CD4-positive, CD25-positive, alpha-beta regulatory T cell (primary cell): ENCODE measurements at regions not wholly inside any gene's neighbourhood (a gene's known extent, or its start where the extent isn't known, plus 50 kb on each side); places are given as distances from the start of the nearest gene placed in this dataset.

Source experiments
- ATAC-seq, 2 donors: fragments of 150-1000 bp; cut with Tn5 transposase; one replicate each; pipeline ENCODE4 v1.10.0; 2021; ENCODE audit warnings: low read depth in 2 of 2, moderate number of reproducible peaks in 2 of 2, moderate library complexity in 1 of 2
- DNase-seq, 3 donors: peaks; one replicate each; pipeline versions ENCODE4 v3.0.0 to v3.0.0-alpha.2; 2012 to 2022; ENCODE audit warnings: mixed read lengths in 1 of 3
- H3K27ac ChIP-seq: one replicate; pipeline ENCODE4 v1.7.0; 2013; ENCODE audit warnings: mild to moderate bottlenecking, low read length; ENCODE audit not compliant: insufficient read depth, poor library complexity, severe bottlenecking
- H3K27me3 ChIP-seq: one replicate; pipeline ENCODE4 v1.7.0; 2013; ENCODE audit warnings: low read length; ENCODE audit not compliant: control insufficient read depth, insufficient read depth
- H3K36me3 ChIP-seq: one replicate; pipeline ENCODE4 v1.7.0; 2013; ENCODE audit warnings: mild to moderate bottlenecking, low read length, moderate library complexity; ENCODE audit not compliant: control insufficient read depth, insufficient read depth
- H3K4me1 ChIP-seq: 2 replicates; pipeline ENCODE4 v1.7.0; 2013; ENCODE audit warnings: mild to moderate bottlenecking, low read length; ENCODE audit not compliant: insufficient read depth, control insufficient read depth, poor library complexity, severe bottlenecking
- H3K4me3 ChIP-seq: one replicate; pipeline ENCODE4 v1.7.0; 2013; ENCODE audit warnings: low read depth, mild to moderate bottlenecking, low read length, moderate library complexity
- H3K9me3 ChIP-seq, 2 experiments: 1 replicate in 1 of 2; 2 replicates in 1 of 2; pipeline ENCODE4 v1.7.0; 2013; ENCODE audit warnings: low read length in 2 of 2, mild to moderate bottlenecking in 1 of 2, moderate library complexity in 1 of 2; ENCODE audit not compliant: control insufficient read depth in 2 of 2
- H3K27ac Mint-ChIP-seq, 3 donors: one replicate each; pipeline ENCODE4 v1.8.0; 2020 to 2022; ENCODE audit warnings: mild to moderate bottlenecking in 3 of 3, mixed read lengths in 3 of 3, moderate library complexity in 2 of 3
- H3K27me3 Mint-ChIP-seq: one replicate; pipeline ENCODE4 v1.8.0; 2022; ENCODE audit warnings: mild to moderate bottlenecking, mixed read lengths
- H3K36me3 Mint-ChIP-seq: one replicate; pipeline ENCODE4 v1.8.0; 2020; ENCODE audit warnings: mixed read lengths
- H3K4me1 Mint-ChIP-seq, 4 donors: one replicate each; pipeline ENCODE4 v1.8.0; 2020 to 2022; ENCODE audit warnings: mixed read lengths in 4 of 4, mild to moderate bottlenecking in 1 of 4
- H3K4me3 Mint-ChIP-seq, 4 donors: one replicate each; pipeline ENCODE4 v1.8.0; 2020 to 2022; ENCODE audit warnings: mild to moderate bottlenecking in 4 of 4, mixed read lengths in 4 of 4, moderate library complexity in 3 of 4
- H3K9me3 Mint-ChIP-seq, 7 donors: one replicate each; pipeline ENCODE4 v1.8.0; 2020 to 2022; ENCODE audit warnings: mixed read lengths in 7 of 7, mild to moderate bottlenecking in 3 of 7, moderate library complexity in 2 of 7

DNA sequence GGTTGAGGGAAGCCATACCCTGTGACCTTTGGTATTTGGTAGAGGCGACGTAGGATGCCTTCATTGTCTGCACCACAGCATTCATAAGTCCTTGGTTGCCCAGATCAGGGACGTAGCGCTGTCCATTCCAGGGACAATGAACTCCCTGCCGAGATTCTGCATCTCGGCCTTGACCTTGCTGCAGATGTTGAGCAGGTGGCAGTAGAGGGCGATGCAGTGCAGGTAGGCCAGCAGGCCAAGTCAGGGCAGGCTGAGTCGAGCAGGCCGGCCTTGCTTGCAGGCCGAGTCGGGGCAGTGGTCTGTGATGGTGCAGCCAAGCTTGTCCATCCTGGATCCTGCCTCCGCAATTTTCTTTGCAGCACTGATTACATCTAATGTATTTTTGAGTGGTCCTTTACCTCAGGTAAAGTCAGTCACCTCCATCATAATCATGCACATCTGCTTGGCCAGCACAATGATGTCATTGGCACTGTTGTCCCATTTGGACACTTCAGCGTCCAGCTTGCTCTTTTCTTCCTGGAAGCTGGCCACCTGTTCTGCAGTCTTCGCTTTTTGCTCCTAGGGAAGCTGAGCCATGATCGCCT lies 93.4 kb upstream of the CCDC112 start:
- no peak overlapping the region for H3K4me3 Mint-ChIP-seq
- peaks cover 13% of the 10 kb centered on the region for H3K27me3 Mint-ChIP-seq

GRCh38 chr5:115389034-115389798 lies 92.8 kb upstream of the CCDC112 start:
- no peaks in the 10 kb centered on the region for H3K9me3 Mint-ChIP-seq
- H3K27ac Mint-ChIP-seq = no peak overlapping the region
- H3K27me3 ChIP-seq = peaks cover 5% of the 10 kb centered on the region
- H3K27ac ChIP-seq = no peak overlapping the region
- ATAC-seq = no peak
- H3K36me3 Mint-ChIP-seq = no peaks in the 10 kb centered on the region
- no peak for DNase-seq
- H3K4me1 Mint-ChIP-seq = no peaks in the 10 kb centered on the region
- H3K27me3 Mint-ChIP-seq = peaks cover 13% of the 10 kb centered on the region
- H3K9me3 ChIP-seq = no peaks in the 10 kb centered on the region
- H3K4me3 ChIP-seq = no peak overlapping the region
- no peaks in the 10 kb centered on the region for H3K4me1 ChIP-seq
- H3K36me3 ChIP-seq = no peaks in the 10 kb centered on the region
- H3K4me3 Mint-ChIP-seq = no peak overlapping the region

More for the DNA sequence above, 93.4 kb upstream of the CCDC112 start:
- Mint-ChIP-seq H3K36me3 (no peaks in the 10 kb centered on the region), H3K9me3 (no peaks in the 10 kb centered on the region), H3K4me1 (no peaks in the 10 kb centered on the region), H3K27ac (no peak overlapping the region)
- no peaks in the 10 kb centered on the region for H3K36me3 ChIP-seq
- no peak for DNase-seq
- no peak overlapping the region for H3K4me3 ChIP-seq
- H3K27me3 ChIP-seq = peaks cover 3% of the 10 kb centered on the region
- no peaks in the 10 kb centered on the region for H3K9me3 ChIP-seq
- H3K27ac ChIP-seq = no peak overlapping the region
- H3K4me1 ChIP-seq = no peaks in the 10 kb centered on the region
- ATAC-seq = no peak

DNA sequence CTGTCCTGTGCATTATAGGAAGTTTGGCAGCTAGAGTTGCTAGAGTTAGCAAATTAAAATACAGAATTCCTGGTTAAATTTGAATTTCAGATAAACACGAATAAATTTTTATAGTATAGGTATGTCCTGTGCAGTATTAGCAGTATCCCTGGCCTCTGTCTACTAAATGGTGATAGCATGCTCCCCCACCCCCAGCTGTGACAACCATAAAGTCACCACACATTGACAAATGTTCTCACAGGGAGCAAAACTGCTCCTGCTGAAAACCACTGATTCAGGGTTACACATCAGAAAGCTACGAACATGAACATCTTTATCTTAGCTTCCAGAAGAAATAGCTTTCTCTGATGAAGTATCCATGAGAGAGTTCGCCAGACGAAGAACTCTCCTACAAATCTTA lies 91.8 kb upstream of the CCDC112 start:
- no peaks in the 10 kb centered on the region for H3K4me1 ChIP-seq
- Mint-ChIP-seq H3K27me3 (peaks cover 13% of the 10 kb centered on the region), H3K4me1 (no peaks in the 10 kb centered on the region), H3K4me3 (no peak overlapping the region), H3K27ac (no peak overlapping the region), H3K36me3 (no peaks in the 10 kb centered on the region), H3K9me3 (no peaks in the 10 kb centered on the region)
- no peak for DNase-seq
- no peak for ATAC-seq
- H3K4me3 ChIP-seq = no peak overlapping the region
- no peaks in the 10 kb centered on the region for H3K9me3 ChIP-seq
- H3K36me3 ChIP-seq = no peaks in the 10 kb centered on the region
- H3K27me3 ChIP-seq = peaks cover 5% of the 10 kb centered on the region
- H3K27ac ChIP-seq = no peak overlapping the region

- H3K36me3 Mint-ChIP-seq = no peaks in the 10 kb centered on the region
- H3K27ac ChIP-seq = no peak overlapping the region
- no peaks in the 10 kb centered on the region for H3K36me3 ChIP-seq
- peaks cover 5% of the 10 kb centered on the region for H3K27me3 ChIP-seq
- DNase-seq (no peak), ATAC-seq (no peak)
- no peaks in the 10 kb centered on the region for H3K9me3 Mint-ChIP-seq
- no peaks in the 10 kb centered on the region for H3K4me1 Mint-ChIP-seq
- no peak overlapping the region for H3K4me3 Mint-ChIP-seq
- no peaks in the 10 kb centered on the region for H3K9me3 ChIP-seq
- H3K27ac Mint-ChIP-seq = no peak overlapping the region
- no peaks in the 10 kb centered on the region for H3K4me1 ChIP-seq
- peaks cover 13% of the 10 kb centered on the region for H3K27me3 Mint-ChIP-seq
- H3K4me3 ChIP-seq = no peak overlapping the region
Measured at GRCh38 chr5:115387816-115388215, 91.4 kb upstream of the CCDC112 start.

DNA sequence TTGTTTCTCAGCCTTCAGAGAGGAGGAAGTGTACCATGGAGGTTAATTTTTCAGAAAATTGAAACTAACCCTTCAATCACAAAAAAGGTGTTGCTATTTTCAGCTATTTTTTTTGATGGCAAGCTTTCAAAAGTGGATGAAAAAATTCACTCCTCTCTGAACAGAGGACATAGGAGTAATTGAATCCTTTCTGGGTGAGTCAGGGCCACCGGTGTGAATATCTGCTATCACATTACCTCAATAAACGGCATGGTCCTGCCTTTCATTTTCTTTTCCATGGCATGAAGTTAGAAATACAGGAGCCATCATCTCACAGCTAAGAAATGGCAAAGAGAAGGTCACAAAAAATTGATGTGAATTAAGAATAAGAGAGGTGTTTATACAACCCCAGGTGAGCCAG lies 90.2 kb upstream of the CCDC112 start:
- Histone ChIP-seq H3K9me3 (no peaks in the 10 kb centered on the region), H3K36me3 (no peaks in the 10 kb centered on the region), H3K27me3 (peaks cover 5% of the 10 kb centered on the region), H3K27ac (no peak overlapping the region), H3K4me3 (no peak overlapping the region), H3K4me1 (no peaks in the 10 kb centered on the region)
- Mint-ChIP-seq H3K27ac (no peak overlapping the region), H3K4me3 (no peak overlapping the region), H3K27me3 (peaks cover 11% of the 10 kb centered on the region), H3K36me3 (no peaks in the 10 kb centered on the region), H3K9me3 (no peaks in the 10 kb centered on the region), H3K4me1 (no peaks in the 10 kb centered on the region)
- ATAC-seq = no peak
- no peak for DNase-seq

- H3K27me3 Mint-ChIP-seq = peaks cover 8% of the 10 kb centered on the region
- H3K4me1 Mint-ChIP-seq = peaks cover 0 to 6% (median 2%) of the 10 kb centered on the region in 4 donors
- no peak overlapping the region for H3K27ac Mint-ChIP-seq
- Histone ChIP-seq H3K27me3 (peaks cover 5% of the 10 kb centered on the region), H3K4me1 (no peaks in the 10 kb centered on the region), H3K36me3 (no peaks in the 10 kb centered on the region), H3K27ac (no peak overlapping the region), H3K4me3 (no peak overlapping the region), H3K9me3 (no peaks in the 10 kb centered on the region)
- DNase-seq (no peak), ATAC-seq (no peak)
- H3K36me3 Mint-ChIP-seq = no peaks in the 10 kb centered on the region
- H3K9me3 Mint-ChIP-seq = no peaks in the 10 kb centered on the region
- H3K4me3 Mint-ChIP-seq = no peak overlapping the region
Measured at GRCh38 chr5:115384587-115385375, 88.3 kb upstream of the CCDC112 start.

- DNase-seq = no peak
- Histone ChIP-seq H3K4me3 (no peak overlapping the region), H3K27ac (no peak overlapping the region), H3K36me3 (no peaks in the 10 kb centered on the region), H3K9me3 (no peaks in the 10 kb centered on the region), H3K4me1 (peaks cover 10% of the 10 kb centered on the region), H3K27me3 (peaks cover 5% of the 10 kb centered on the region)
- Mint-ChIP-seq H3K36me3 (no peaks in the 10 kb centered on the region), H3K9me3 (no peaks in the 10 kb centered on the region), H3K27me3 (peaks cover 6% of the 10 kb centered on the region), H3K4me3 (no peak overlapping the region), H3K27ac (no peak overlapping the region), H3K4me1 (peaks cover 0 to 21% (median 8%) of the 10 kb centered on the region in 4 donors)
- no peak for ATAC-seq
Measured at GRCh38 chr5:115382989-115383388, 86.5 kb upstream of the CCDC112 start.
